H1 (cell line): ENCODE measurements at regions not wholly inside any gene's neighbourhood (a gene's known extent, or its start where the extent isn't known, plus 50 kb on each side); places are given as distances from the start of the nearest gene placed in this dataset.

ENCODE experiments used
- CTCF ChIA-PET: fragments of 300-600 bp; sonication (Branson Sonifier 250); formaldehyde crosslinking; loops from one replicate; lab custom pipeline; 2021; ENCODE audit not compliant: partially characterized antibody; lab: Charles Lee
- POLR2A ChIA-PET: fragments of 300-600 bp; sonication (Branson Sonifier 250); formaldehyde crosslinking; loops from one replicate; lab custom pipeline; 2021; ENCODE audit warnings: inconsistent platforms; ENCODE audit not compliant: partially characterized antibody; lab: Charles Lee
- DNase-seq, 2 experiments: peaks; one replicate each; pipeline versions ENCODE4 v3.0.0 to v3.0.0-alpha.2; 2010 to 2022; ENCODE audit warnings: low spot score in 2 of 2, low read depth in 1 of 2, mixed read lengths in 1 of 2
- FAIRE-seq: peaks from 2 replicates; lab custom pipeline; 2011; peaks lifted over from hg19 to GRCh38; lab: Jason Lieb, UNC
- H2AFZ ChIP-seq: 2 replicates; pipeline ENCODE4 v1.8.1; 2012; ENCODE audit warnings: low read length, inconsistent platforms
- H2AK5ac ChIP-seq: 2 replicates; pipeline ENCODE4 v1.6.1; 2013; ENCODE audit warnings: low read depth, low read length
- H2BK120ac ChIP-seq: replicated peaks from 2 replicates; pipeline ENCODE3; 2013; ENCODE audit warnings: low read depth, low read length, inconsistent platforms
- H2BK12ac ChIP-seq: 2 replicates; pipeline ENCODE4 v1.6.1; 2013; ENCODE audit warnings: low read depth, low read length
- H2BK15ac ChIP-seq: 2 replicates; pipeline ENCODE4 v1.6.1; 2013; ENCODE audit warnings: low read length
- H2BK20ac ChIP-seq: 2 replicates; pipeline ENCODE4 v1.6.1; 2013; ENCODE audit warnings: low read length
- H2BK5ac ChIP-seq: 2 replicates; pipeline ENCODE4 v1.6.1; 2013; ENCODE audit warnings: low read depth, low read length
- H3K14ac ChIP-seq: 2 replicates; pipeline ENCODE4 v1.6.1; 2013; ENCODE audit warnings: inconsistent platforms; ENCODE audit not compliant: insufficient read length
- H3K18ac ChIP-seq: 2 replicates; pipeline ENCODE4 v1.6.1; 2013; ENCODE audit warnings: low read length; ENCODE audit errors: extremely low read depth
- H3K23ac ChIP-seq: 2 replicates; pipeline ENCODE4 v1.6.1; 2013; ENCODE audit warnings: inconsistent platforms; ENCODE audit not compliant: insufficient read length
- H3K23me2 ChIP-seq: 2 replicates; pipeline ENCODE4 v1.6.1; 2013; ENCODE audit warnings: low read depth, low read length
- H3K27ac ChIP-seq: 2 replicates; pipeline ENCODE4 v1.6.1; 2011; ENCODE audit warnings: low read depth, low read length, inconsistent platforms
- H3K27me3 ChIP-seq, 4 experiments: replicated peaks in 1 of 4; 1 replicate in 1 of 4; 2 replicates in 3 of 4; pipeline versions ENCODE4 v1.6.1 to v1.8.1; 2011 to 2013; ENCODE audit warnings: low read length in 3 of 4, mild to moderate bottlenecking in 3 of 4, inconsistent platforms in 2 of 4, mixed read lengths in 2 of 4, moderate library complexity in 1 of 4; ENCODE audit not compliant: control insufficient read depth in 3 of 4, insufficient read depth in 3 of 4; ENCODE audit errors: extremely low read depth in 1 of 4
- H3K36me3 ChIP-seq, 4 experiments: 2 replicates each; pipeline versions ENCODE4 v1.6.1 to v1.8.1; 2011 to 2013; ENCODE audit warnings: mild to moderate bottlenecking in 4 of 4, low read length in 3 of 4, moderate library complexity in 2 of 4, control low read depth in 1 of 4, inconsistent platforms in 1 of 4; ENCODE audit not compliant: insufficient read depth in 4 of 4, control insufficient read depth in 2 of 4
- H3K4ac ChIP-seq: replicated peaks from 2 replicates; pipeline ENCODE3; 2013; ENCODE audit warnings: low read length, low read depth, mixed read lengths, inconsistent platforms; ENCODE audit not compliant: insufficient read length
- H3K4me1 ChIP-seq, 4 experiments: replicated peaks in 1 of 4; 1 replicate in 1 of 4; 2 replicates in 3 of 4; pipeline versions ENCODE4 v1.6.1 to v1.8.1; 2011 to 2013; ENCODE audit warnings: low read length in 3 of 4, inconsistent platforms in 2 of 4, mixed read lengths in 1 of 4; ENCODE audit not compliant: insufficient read depth in 4 of 4, control insufficient read depth in 3 of 4
- H3K4me2 ChIP-seq, 2 experiments: 2 replicates each; pipeline versions ENCODE4 v1.6.1 to v1.8.1; 2011 to 2013; ENCODE audit warnings: low read depth in 2 of 2, low read length in 2 of 2, control low read depth in 1 of 2, inconsistent platforms in 1 of 2, mild to moderate bottlenecking in 1 of 2; ENCODE audit not compliant: insufficient read depth in 1 of 2
- H3K4me3 ChIP-seq, 4 experiments: fragments of 200-600, 300-600 bp in 1 of 4; sonication (generic), shearing (Covaris generic), sonication (Bioruptor Twin) in 1 of 4; 2 replicates each; pipeline versions ENCODE4 v1.5.1 to v1.8.1; 2011 to 2016; ENCODE audit warnings: low read length in 4 of 4, low read depth in 3 of 4, control low read depth in 2 of 4, inconsistent platforms in 2 of 4, mild to moderate bottlenecking in 2 of 4, mixed read lengths in 1 of 4, moderate library complexity in 1 of 4; ENCODE audit not compliant: insufficient read depth in 2 of 4; ENCODE audit errors: extremely low read depth in 1 of 4
- H3K56ac ChIP-seq: replicated peaks from 2 replicates; pipeline ENCODE3; 2013; ENCODE audit warnings: low read depth, mild to moderate bottlenecking, mixed read lengths, low read length, inconsistent platforms; ENCODE audit not compliant: insufficient read length
- H3K79me1 ChIP-seq: 2 replicates; pipeline ENCODE4 v1.6.1; 2013; ENCODE audit warnings: low read depth, low read length, control low read depth
- H3K79me2 ChIP-seq, 2 experiments: 2 replicates each; pipeline versions ENCODE4 v1.6.1 to v1.8.1; 2012 to 2013; ENCODE audit warnings: low read length in 2 of 2, mild to moderate bottlenecking in 2 of 2, inconsistent platforms in 1 of 2; ENCODE audit not compliant: insufficient read depth in 2 of 2, control insufficient read depth in 1 of 2
- H3K9ac ChIP-seq, 4 experiments: replicated peaks in 1 of 4; 1 replicate in 1 of 4; 2 replicates in 3 of 4; pipeline versions ENCODE4 v1.6.1 to v1.8.1; 2011 to 2013; ENCODE audit warnings: low read depth in 3 of 4, low read length in 3 of 4, control low read depth in 2 of 4, mild to moderate bottlenecking in 2 of 4, moderate library complexity in 2 of 4, inconsistent platforms in 1 of 4; ENCODE audit errors: extremely low read depth in 1 of 4
- H3K9me3 ChIP-seq, 2 experiments: 2 replicates each; pipeline versions ENCODE4 v1.6.1 to v1.8.1; 2012 to 2013; ENCODE audit warnings: mild to moderate bottlenecking in 2 of 2, moderate library complexity in 2 of 2, control low read depth in 1 of 2, inconsistent platforms in 1 of 2, low read depth in 1 of 2, low read length in 1 of 2, mixed read lengths in 1 of 2; ENCODE audit not compliant: insufficient read depth in 2 of 2
- H4K20me1 ChIP-seq, 2 experiments: replicated peaks in 1 of 2; 2 replicates each; pipeline versions ENCODE3 to v1.8.1; 2011 to 2013; ENCODE audit warnings: inconsistent platforms in 2 of 2, low read length in 2 of 2, mild to moderate bottlenecking in 1 of 2; ENCODE audit not compliant: insufficient read depth in 2 of 2, control insufficient read depth in 1 of 2
- H4K5ac ChIP-seq: 2 replicates; pipeline ENCODE4 v1.6.1; 2013; ENCODE audit warnings: low read length, low read depth, mixed read lengths, inconsistent platforms; ENCODE audit not compliant: insufficient read length
- H4K8ac ChIP-seq: 2 replicates; pipeline ENCODE4 v1.8.0; 2013; ENCODE audit warnings: mild to moderate bottlenecking, moderate library complexity, low read length, inconsistent platforms; ENCODE audit not compliant: insufficient read depth; ENCODE audit errors: extremely low read depth
- H4K91ac ChIP-seq: replicated peaks from 2 replicates; pipeline ENCODE3; 2013; ENCODE audit warnings: low read length, mixed read lengths, inconsistent platforms; ENCODE audit not compliant: insufficient read length
- ATF2 ChIP-seq: IDR thresholded peaks from 2 replicates; pipeline ENCODE4 v1.6.1; 2012; ENCODE audit warnings: low read length, inconsistent platforms
- EP300 ChIP-seq, 2 experiments: IDR thresholded peaks; 1 replicate in 1 of 2; 2 replicates in 1 of 2; pipeline ENCODE4 v1.6.1; 2011 to 2012; ENCODE audit warnings: low read depth in 2 of 2, low read length in 2 of 2, mild to moderate bottlenecking in 2 of 2, borderline replicate concordance in 1 of 2, inconsistent platforms in 1 of 2, moderate library complexity in 1 of 2
- GTF2F1 ChIP-seq: IDR thresholded peaks from 2 replicates; pipeline ENCODE4 v1.6.1; 2012; ENCODE audit warnings: low read depth, low read length, improper control_type of control experiment, borderline replicate concordance
- POLR2AphosphoS5 ChIP-seq: IDR thresholded peaks from 2 replicates; pipeline ENCODE4 v1.6.1; 2011; ENCODE audit warnings: low read depth, low read length
- SIN3A ChIP-seq, 2 experiments: IDR thresholded peaks in 1 of 2; conservative IDR thresholded peaks in 1 of 2; 2 replicates each; pipeline ENCODE4 v1.6.1; 2011 to 2012; ENCODE audit warnings: low read length in 2 of 2, improper control_type of control experiment in 1 of 2, low read depth in 1 of 2, mild to moderate bottlenecking in 1 of 2
- SP4 ChIP-seq: IDR thresholded peaks from 2 replicates; pipeline ENCODE4 v1.6.1; 2012; ENCODE audit warnings: low read length, inconsistent platforms
- TEAD4 ChIP-seq: IDR thresholded peaks from 2 replicates; pipeline ENCODE4 v1.6.1; 2012; ENCODE audit warnings: low read depth, low read length, inconsistent platforms, mixed read lengths
- WGBS, 2 experiments: shearing (Covaris generic) in 1 of 2; methylation state at CpG; one replicate each; pipeline versions ENCODE4 v1.1.6 to v1.1.7; 2013 to 2015; ENCODE audit warnings: low lambda C conversion rate in 2 of 2, mixed read lengths in 2 of 2, inconsistent platforms in 1 of 2, low coverage in 1 of 2, missing lambda C conversion rate in 1 of 2; ENCODE audit not compliant: insufficient replicate concordance in 2 of 2, insufficient coverage in 1 of 2, insufficient read length in 1 of 2; ENCODE audit errors: extremely low coverage in 1 of 2, missing lambda C conversion rate in 1 of 2; 5-methylcytosine and 5-hydroxymethylcytosine counted together

GRCh38 chr3:69686056-69686455 is 53.2 kb upstream of the MITF start:
- no peak for FAIRE-seq
- CTCF ChIA-PET, result interaction anchor here (1.2 to 1.3 kb wide), 3 partner anchors 107 to 363 kb away, joined by 3 read pairs; no protein-coding TSS in a partner anchor
- no peak overlapping the region for H2BK20ac ChIP-seq

More at GRCh38 chr3:69686056-69686455, 53.2 kb upstream of the MITF start:
- Histone ChIP-seq H3K23ac (no peak overlapping the region), H4K8ac (no peak overlapping the region), H3K36me3 (no peaks in the 10 kb centered on the region), H3K9me3 (no peaks in the 10 kb centered on the region), H2BK5ac (no peak overlapping the region), H3K79me2 (no peaks in the 10 kb centered on the region), H3K27me3 (peaks cover 28 to 50% (median 43%) of the 10 kb centered on the region in 4 experiments), H3K14ac (no peak overlapping the region), H2BK15ac (no peak overlapping the region), H3K4me3 (no peak overlapping the region), H2BK12ac (no peak overlapping the region), H3K4ac (no peak overlapping the region), H3K18ac (no peak overlapping the region), H3K79me1 (no peaks in the 10 kb centered on the region), H2AK5ac (no peak overlapping the region), H3K4me2 (no peak overlapping the region), H3K27ac (no peak overlapping the region), H3K23me2 (no peaks in the 10 kb centered on the region; the same call in 1 of the 2 replicates), H4K20me1 (peaks cover 0 to 2% of the 10 kb centered on the region in 2 experiments), H4K91ac (no peak overlapping the region), H3K9ac (no peak overlapping the region), H4K5ac (no peak overlapping the region), H3K56ac (no peak overlapping the region), H2BK120ac (no peak overlapping the region), H3K4me1 (peaks cover 0 to 2% (median 0%) of the 10 kb centered on the region in 4 experiments; a peak in 1 of 7 replicates), H2AFZ (no peak overlapping the region)
- no peak for TF ChIP-seq EP300 (IDR thresholded peaks at IDR 0.05; ENCODE audit: borderline replicate concordance in 1 of 2, low read depth in 2 of 2, low read length in 2 of 2)
- no peak for TF ChIP-seq TEAD4
- TF ChIP-seq GTF2F1, result no peak
- TF ChIP-seq SP4, result no peak
- TF ChIP-seq POLR2AphosphoS5, result no peak
- no peak for TF ChIP-seq ATF2
- TF ChIP-seq SIN3A (conservative IDR thresholded peaks at IDR 0.05 in 1 of 2, IDR thresholded peaks at IDR 0.05 in 1 of 2; ENCODE audit: low read depth in 1 of 2, low read length in 2 of 2), result no peak
- POLR2A ChIA-PET, result no interaction called here
- DNase-seq, result no peak
- WGBS, 2 experiments, result 90% methylated on average over 3 of the region's 3 CpGs; no CpG with 5 or more reads in 1 of the 2 experiments
